IPS-15b (cell line): ENCODE measurements at regions not wholly inside any gene's neighbourhood (a gene's known extent, or its start where the extent isn't known, plus 50 kb on each side); places are given as distances from the start of the nearest gene placed in this dataset.
"Not testable (repeated sequence)": the region's sequence is repeated elsewhere in the genome, so short reads cannot be mapped to it uniquely, and the experiment has no call there.

Experiments used
- H3K27me3 ChIP-seq: one replicate; pipeline ENCODE4 v1.6.1; 2013; ENCODE audit warnings: low read length; ENCODE audit not compliant: control insufficient read depth, insufficient read depth
- H3K36me3 ChIP-seq: one replicate; pipeline ENCODE4 v1.6.1; 2013; ENCODE audit warnings: low read length; ENCODE audit not compliant: control insufficient read depth, insufficient read depth
- H3K4me1 ChIP-seq: one replicate; pipeline ENCODE4 v1.6.1; 2013; ENCODE audit warnings: mild to moderate bottlenecking, low read length; ENCODE audit not compliant: control insufficient read depth, insufficient read depth
- H3K4me3 ChIP-seq: one replicate; pipeline ENCODE4 v1.5.1; 2013; ENCODE audit warnings: low read depth, low read length
- H3K9ac ChIP-seq: one replicate; pipeline ENCODE4 v1.6.1; 2013; ENCODE audit warnings: low read depth, mild to moderate bottlenecking, low read length
- H3K9me3 ChIP-seq: one replicate; pipeline ENCODE4 v1.6.1; 2013; ENCODE audit warnings: mild to moderate bottlenecking, low read length; ENCODE audit not compliant: control insufficient read depth, insufficient read depth

DNA sequence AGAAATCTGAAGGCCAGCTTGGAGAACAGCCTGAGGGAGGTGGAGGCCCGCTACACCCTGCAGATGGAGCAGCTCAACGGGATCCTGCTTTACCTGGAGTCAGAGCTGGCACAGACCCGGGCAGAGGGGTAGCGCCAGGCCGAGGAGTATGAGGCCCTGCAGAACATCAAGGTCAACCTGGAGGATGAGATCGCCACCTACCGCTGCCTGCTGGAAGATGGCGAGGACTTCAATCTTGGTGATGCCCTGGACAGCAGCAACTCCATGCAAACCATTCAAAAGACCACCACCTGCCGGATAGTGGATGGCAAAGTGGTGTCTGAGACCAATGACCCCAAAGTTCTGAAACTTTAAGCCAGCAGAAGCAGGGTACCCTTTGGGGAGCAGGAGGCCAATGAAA lies 318.4 kb downstream of the ZFHX3 start:
- not testable (repeated sequence) for H3K4me3 ChIP-seq, H3K9ac ChIP-seq, H3K27me3 ChIP-seq, H3K4me1 ChIP-seq, H3K9me3 ChIP-seq, H3K36me3 ChIP-seq

DNA sequence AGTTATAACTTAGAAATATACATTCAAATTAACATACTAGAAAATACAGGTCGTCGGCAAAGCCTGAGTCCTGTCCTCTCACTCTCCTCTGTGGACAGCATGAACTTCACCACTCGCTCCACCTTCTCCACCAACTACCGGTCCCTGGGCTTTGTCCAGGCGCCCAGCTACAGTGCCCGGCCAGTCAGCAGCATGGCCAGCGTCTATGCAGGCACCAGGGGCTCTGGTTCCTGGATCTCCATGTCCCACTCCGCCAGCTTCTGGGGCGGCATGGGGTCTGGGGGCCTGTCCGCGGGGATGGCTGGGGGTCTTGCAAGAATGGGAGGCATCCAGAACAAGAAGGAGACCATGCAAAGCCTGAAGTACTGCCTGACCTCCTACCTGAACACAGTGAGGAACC lies 319.4 kb downstream of the ZFHX3 start:
- Histone ChIP-seq H3K9me3 (no peaks in the 10 kb centered on the region), H3K9ac (no peak overlapping the region), H3K27me3 (no peaks in the 10 kb centered on the region), H3K4me3 (no peak overlapping the region), H3K4me1 (no peaks in the 10 kb centered on the region), H3K36me3 (no peaks in the 10 kb centered on the region)

- H3K9me3 ChIP-seq: no peaks in the 10 kb centered on the region
- no peaks in the 10 kb centered on the region for H3K27me3 ChIP-seq
- no peak overlapping the region for H3K4me3 ChIP-seq
- peaks cover 6% of the 10 kb centered on the region for H3K4me1 ChIP-seq
- H3K36me3 ChIP-seq: no peaks in the 10 kb centered on the region
- H3K9ac ChIP-seq: no peak overlapping the region
These were observed 320.4 kb downstream of the ZFHX3 start for GRCh38 chr16:72727565-72727964.

DNA sequence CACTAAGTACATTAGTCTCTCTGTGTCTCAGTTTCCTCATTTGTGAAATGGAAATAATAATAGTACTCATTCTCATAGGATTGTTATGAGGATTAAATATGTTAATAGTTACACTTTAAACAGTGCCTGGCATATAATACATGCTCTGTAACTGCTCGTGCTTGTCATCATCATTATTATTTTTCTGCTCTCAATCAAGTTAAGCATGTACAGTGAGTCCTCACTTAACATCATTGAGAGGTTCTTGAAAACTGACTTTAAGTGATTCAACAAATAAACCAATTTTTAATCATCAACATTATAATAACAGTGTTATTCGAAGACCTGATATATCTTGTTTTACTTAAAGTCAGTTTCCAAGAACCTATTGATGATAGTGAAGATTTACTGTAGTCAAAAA lies 322.3 kb downstream of the ZFHX3 start:
- Histone ChIP-seq H3K9ac (no peak overlapping the region), H3K4me1 (peaks cover 15% of the 10 kb centered on the region), H3K9me3 (no peaks in the 10 kb centered on the region), H3K27me3 (no peaks in the 10 kb centered on the region), H3K36me3 (no peaks in the 10 kb centered on the region), H3K4me3 (no peak overlapping the region)

DNA sequence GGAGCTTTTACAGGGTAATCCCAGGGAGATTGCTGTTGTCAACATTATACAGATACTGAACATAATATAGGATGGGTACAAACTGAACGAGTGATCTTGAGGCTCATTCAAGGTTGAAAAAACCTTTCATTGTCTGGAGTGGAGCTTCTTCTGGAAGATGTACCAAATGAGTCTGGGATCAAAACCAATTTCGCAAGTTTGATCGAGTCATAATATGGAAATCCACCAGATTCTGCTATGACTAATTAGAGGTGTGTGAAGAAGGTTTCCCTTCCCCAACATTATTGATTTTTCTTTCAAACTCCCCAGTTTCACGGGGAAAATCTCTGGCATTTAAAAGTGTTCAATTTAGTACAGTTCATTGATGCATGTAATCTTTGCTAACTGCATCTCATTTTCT lies 324.1 kb downstream of the ZFHX3 start:
- Histone ChIP-seq H3K9me3 (no peaks in the 10 kb centered on the region), H3K9ac (no peak overlapping the region), H3K4me1 (peaks cover 15% of the 10 kb centered on the region)

DNA sequence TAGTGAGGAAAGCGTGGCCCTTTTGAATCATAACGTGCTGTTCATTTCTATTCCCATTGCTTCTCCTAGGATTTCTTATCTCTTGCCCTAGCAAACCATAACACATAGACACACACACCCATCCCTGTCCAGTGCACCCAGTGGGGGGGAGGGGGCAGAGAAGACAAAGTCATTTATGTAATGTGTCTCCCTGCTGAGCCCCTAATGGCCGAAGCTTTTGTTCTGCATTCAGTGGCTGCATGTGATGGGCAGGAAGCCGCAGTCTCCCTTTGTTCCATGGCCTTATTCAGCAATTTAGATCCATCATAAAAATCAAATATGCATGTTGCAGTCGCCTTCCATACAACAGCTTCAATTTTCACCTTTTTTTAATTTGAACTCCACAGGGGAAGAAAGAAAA lies 325.4 kb downstream of the ZFHX3 start:
- H3K9ac ChIP-seq: no peak overlapping the region
- no peaks in the 10 kb centered on the region for H3K9me3 ChIP-seq
- no peaks in the 10 kb centered on the region for H3K27me3 ChIP-seq
- no peaks in the 10 kb centered on the region for H3K36me3 ChIP-seq
- H3K4me3 ChIP-seq: peak overlapping the region; percentile 26
- H3K4me1 ChIP-seq: peaks cover 15% of the 10 kb centered on the region

More for the DNA sequence above, 324.1 kb downstream of the ZFHX3 start:
- Histone ChIP-seq H3K36me3 (no peaks in the 10 kb centered on the region), H3K27me3 (no peaks in the 10 kb centered on the region), H3K4me3 (no peak overlapping the region)

GRCh38 chr16:72721981-72722380 lies 325.9 kb downstream of the ZFHX3 start:
- H3K9me3 ChIP-seq: no peaks in the 10 kb centered on the region
- H3K36me3 ChIP-seq: no peaks in the 10 kb centered on the region
- no peak overlapping the region for H3K9ac ChIP-seq
- H3K27me3 ChIP-seq: no peaks in the 10 kb centered on the region
- H3K4me1 ChIP-seq: peaks cover 15% of the 10 kb centered on the region
- H3K4me3 ChIP-seq: no peak overlapping the region

DNA sequence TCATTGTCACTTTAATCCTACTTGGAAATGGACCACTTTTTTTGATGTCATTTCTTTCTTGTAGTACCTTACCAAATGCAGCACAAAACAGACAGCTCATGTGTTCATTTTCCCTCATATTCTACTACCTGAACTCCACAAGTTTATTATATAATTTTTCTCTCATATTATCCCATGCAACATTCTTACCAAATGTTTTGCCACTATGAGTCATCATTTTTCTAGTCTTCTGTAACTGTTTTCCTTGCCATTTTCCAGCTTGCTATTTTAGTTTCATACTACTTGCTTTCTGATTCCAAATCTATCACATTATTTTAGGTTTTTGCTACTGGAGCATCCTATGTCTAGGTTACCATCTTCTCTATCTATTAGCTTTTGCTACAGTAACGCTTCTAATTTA lies 332.7 kb downstream of the ZFHX3 start:
- H3K9me3 ChIP-seq: no peaks in the 10 kb centered on the region

DNA sequence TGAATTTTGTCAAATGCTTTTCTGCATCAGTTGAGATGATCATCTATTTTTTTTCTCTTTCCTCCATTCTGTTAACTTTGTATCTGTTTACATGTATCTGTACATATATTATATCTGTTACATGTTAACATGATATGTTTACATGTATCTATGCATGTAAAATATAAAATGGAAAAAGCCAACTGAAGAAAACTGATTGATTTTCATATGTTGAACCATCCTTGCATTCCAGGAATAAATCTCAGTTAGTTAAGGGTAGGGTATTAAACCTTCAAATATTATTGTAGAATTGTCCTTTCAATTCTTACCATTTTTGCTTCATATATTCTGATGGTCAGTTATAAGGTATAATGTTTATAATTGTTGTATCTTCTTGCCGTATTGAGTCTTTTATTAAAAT lies 336.1 kb downstream of the ZFHX3 start:
- H3K9ac ChIP-seq: no peak overlapping the region
- no peaks in the 10 kb centered on the region for H3K4me1 ChIP-seq
- no peak overlapping the region for H3K4me3 ChIP-seq
- no peaks in the 10 kb centered on the region for H3K9me3 ChIP-seq
- H3K36me3 ChIP-seq: no peaks in the 10 kb centered on the region
- H3K27me3 ChIP-seq: no peaks in the 10 kb centered on the region

More for the DNA sequence above, 332.7 kb downstream of the ZFHX3 start:
- H3K4me3 ChIP-seq: no peak overlapping the region
- no peaks in the 10 kb centered on the region for H3K27me3 ChIP-seq
- no peaks in the 10 kb centered on the region for H3K36me3 ChIP-seq
- H3K9ac ChIP-seq: no peak overlapping the region
- H3K4me1 ChIP-seq: no peaks in the 10 kb centered on the region

DNA sequence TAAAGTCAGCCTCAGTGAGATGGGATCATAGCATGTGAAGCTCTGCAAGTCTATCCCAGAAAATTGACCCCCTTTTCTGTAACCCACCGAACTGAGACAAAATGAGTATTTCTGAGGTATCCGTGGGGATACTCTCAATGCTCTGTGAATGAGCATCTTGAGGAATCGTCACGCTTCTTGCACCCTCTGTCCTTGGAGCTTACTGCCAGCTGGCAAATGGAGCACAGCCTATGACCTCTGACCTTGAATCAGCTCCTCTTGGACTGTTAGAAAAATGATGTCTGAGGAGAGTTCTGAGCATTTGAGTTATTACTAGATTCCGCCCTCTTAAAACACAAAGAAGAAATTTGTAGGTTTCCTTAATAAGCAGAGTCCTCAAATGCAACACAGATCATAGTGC lies 342.1 kb downstream of the ZFHX3 start:
- H3K4me1 ChIP-seq: no peaks in the 10 kb centered on the region
- H3K4me3 ChIP-seq: no peak overlapping the region
- no peaks in the 10 kb centered on the region for H3K9me3 ChIP-seq
- no peaks in the 10 kb centered on the region for H3K36me3 ChIP-seq
- no peak overlapping the region for H3K9ac ChIP-seq
- no peaks in the 10 kb centered on the region for H3K27me3 ChIP-seq

DNA sequence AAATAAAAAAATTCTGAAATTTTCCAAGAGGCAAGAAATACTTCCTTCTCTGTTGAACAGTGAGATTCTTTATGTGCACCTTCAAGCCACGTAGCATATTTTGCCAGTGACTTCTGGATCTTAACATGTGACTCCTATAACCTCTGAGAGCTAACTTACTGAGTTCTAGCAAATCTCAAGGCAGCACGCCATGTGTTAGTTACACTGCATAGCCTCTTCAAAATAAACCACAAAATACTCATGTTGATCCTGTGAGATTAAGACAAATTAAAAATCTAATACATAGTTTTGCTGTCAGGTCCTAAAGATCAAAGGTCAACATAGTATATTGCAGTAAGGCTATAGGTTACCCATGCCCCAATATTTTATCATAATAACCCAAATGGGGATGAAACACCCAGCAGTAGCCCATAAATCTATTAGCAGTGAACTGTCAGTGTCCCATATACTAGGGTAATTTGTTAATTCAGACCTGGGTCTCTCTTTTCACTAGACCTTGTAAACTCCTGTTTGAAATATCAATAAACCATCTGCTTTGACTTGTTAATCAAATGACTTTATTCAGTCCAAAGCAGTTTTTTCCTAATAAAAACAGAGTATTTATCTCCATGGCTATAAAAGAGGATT lies 343.1 kb downstream of the ZFHX3 start:
- Histone ChIP-seq H3K9me3 (no peaks in the 10 kb centered on the region), H3K4me1 (no peaks in the 10 kb centered on the region), H3K9ac (no peak overlapping the region)

DNA sequence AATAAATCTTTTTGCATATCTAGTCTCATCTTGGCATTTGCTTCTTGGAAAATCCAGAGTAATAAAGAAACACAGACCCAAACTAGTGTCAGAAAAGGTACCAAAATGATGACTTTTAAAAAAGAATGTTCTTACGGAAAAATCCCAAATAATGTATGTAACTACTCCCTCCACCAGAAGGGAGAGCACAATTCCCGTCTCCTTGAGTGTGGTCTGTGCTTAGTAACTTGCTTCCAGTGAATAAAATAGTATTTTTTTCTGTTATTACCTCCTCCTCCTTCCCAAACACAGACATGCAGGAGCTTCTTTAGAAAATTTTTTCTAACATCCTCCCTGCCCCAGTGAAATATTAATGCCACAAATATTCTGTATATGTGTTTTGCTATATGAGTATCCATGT lies 358.1 kb downstream of the ZFHX3 start:
- no peaks in the 10 kb centered on the region for H3K36me3 ChIP-seq
- no peaks in the 10 kb centered on the region for H3K9me3 ChIP-seq
- H3K4me1 ChIP-seq: no peaks in the 10 kb centered on the region
- H3K4me3 ChIP-seq: no peak overlapping the region
- no peaks in the 10 kb centered on the region for H3K27me3 ChIP-seq
- H3K9ac ChIP-seq: no peak overlapping the region

More for the DNA sequence above, 343.1 kb downstream of the ZFHX3 start:
- Histone ChIP-seq H3K27me3 (no peaks in the 10 kb centered on the region), H3K36me3 (no peaks in the 10 kb centered on the region), H3K4me3 (no peak overlapping the region)
